Fibroblast of lung (primary cell): ENCODE measurements at regions not wholly inside any gene's neighbourhood (a gene's known extent, or its start where the extent isn't known, plus 50 kb on each side); places are given as distances from the start of the nearest gene placed in this dataset.

Experiments used
- EZH2 ChIP-seq: IDR thresholded peaks from 2 replicates; pipeline ENCODE4 v1.5.1; 2012; ENCODE audit warnings: low read length, control low read depth, mild to moderate bottlenecking; ENCODE audit errors: missing control alignments
- TF ChIP-seq, protein P1 (sequence below), 2 donors: IDR thresholded peaks in 1 of 2; conservative IDR thresholded peaks in 1 of 2; 1 replicate in 1 of 2; 2 replicates in 1 of 2; pipeline ENCODE4 v1.5.1; 2011 to 2012; ENCODE audit warnings: low read length in 2 of 2, control low read depth in 1 of 2, inconsistent platforms in 1 of 2, low read depth in 1 of 2, mild to moderate bottlenecking in 1 of 2

DNA sequence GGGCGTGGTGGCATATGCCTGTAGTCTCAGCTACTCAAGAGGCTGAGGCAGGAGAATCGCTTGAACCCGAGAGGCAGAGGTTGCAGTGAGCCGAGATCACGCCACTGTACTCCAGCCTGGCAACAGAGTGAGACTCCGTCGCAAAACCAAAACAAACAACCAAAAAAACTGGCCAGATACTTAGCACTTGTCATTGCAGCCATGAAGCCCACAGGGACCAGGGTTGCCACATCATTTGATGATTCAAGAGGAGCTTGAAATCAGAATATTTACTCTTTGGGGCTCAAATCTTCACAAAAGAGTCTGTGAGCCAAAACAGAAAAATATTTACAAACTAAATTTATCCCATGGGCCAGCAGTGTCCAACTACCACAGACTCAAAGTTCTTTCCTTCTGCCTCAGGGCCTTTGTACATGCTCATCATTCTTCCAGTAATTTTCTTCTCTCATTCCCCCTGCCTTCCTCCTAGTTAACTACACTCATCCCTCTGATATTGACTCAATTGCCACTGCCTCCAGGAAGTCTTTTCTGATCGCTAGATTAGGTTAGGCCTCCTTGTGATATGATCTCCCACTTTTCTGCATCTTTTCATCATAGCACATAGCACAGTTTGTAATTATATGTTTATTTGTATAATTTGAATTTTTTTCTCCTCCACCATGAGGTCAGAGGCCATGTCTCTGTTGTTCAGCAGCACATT, 130.8 kb upstream of the PLEKHG7 start:
- no peak for TF ChIP-seq EZH2
- TF ChIP-seq, protein P1, sequence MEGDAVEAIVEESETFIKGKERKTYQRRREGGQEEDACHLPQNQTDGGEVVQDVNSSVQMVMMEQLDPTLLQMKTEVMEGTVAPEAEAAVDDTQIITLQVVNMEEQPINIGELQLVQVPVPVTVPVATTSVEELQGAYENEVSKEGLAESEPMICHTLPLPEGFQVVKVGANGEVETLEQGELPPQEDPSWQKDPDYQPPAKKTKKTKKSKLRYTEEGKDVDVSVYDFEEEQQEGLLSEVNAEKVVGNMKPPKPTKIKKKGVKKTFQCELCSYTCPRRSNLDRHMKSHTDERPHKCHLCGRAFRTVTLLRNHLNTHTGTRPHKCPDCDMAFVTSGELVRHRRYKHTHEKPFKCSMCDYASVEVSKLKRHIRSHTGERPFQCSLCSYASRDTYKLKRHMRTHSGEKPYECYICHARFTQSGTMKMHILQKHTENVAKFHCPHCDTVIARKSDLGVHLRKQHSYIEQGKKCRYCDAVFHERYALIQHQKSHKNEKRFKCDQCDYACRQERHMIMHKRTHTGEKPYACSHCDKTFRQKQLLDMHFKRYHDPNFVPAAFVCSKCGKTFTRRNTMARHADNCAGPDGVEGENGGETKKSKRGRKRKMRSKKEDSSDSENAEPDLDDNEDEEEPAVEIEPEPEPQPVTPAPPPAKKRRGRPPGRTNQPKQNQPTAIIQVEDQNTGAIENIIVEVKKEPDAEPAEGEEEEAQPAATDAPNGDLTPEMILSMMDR (conservative IDR thresholded peaks at IDR 0.05 in 1 of 2, IDR thresholded peaks at IDR 0.05 in 1 of 2; ENCODE audit: low read depth in 1 of 2, low read length in 2 of 2): no peak
